Lower leg skin (tissue), 4 donors: ENCODE measurements at regions not wholly inside any gene's neighbourhood (a gene's known extent, or its start where the extent isn't known, plus 50 kb on each side); places are given as distances from the start of the nearest gene placed in this dataset.

Experiments
- DNase-seq, 2 donors: peaks; one replicate each; pipeline ENCODE4 v3.0.0-alpha.2; 2019; ENCODE audit warnings: low spot score in 2 of 2
- H3K4me3 ChIP-seq: fragments of 200-600 bp; sonication (generic); 2 replicates; pipeline ENCODE4 v1.5.1; 2017; ENCODE audit warnings: mild to moderate bottlenecking, low read depth; ENCODE audit not compliant: poor library complexity, severe bottlenecking
- CTCF ChIP-seq, 3 donors: fragments of 450-650 bp; IDR thresholded peaks; one replicate each; pipeline ENCODE4 v1.5.1; 2016; ENCODE audit warnings: antibody characterized with exemption in 3 of 3, mild to moderate bottlenecking in 3 of 3, moderate library complexity in 2 of 3
- POLR2A ChIP-seq, 2 donors: fragments of 450-650 bp; IDR thresholded peaks; one replicate each; pipeline ENCODE4 v1.6.1; 2016 to 2017; ENCODE audit warnings: antibody characterized with exemption in 2 of 2, mild to moderate bottlenecking in 1 of 2, moderate library complexity in 1 of 2
- WGBS, 2 donors: methylation state at CpG; one replicate each; pipeline ENCODE4 v1.1.5; 2018; 5-methylcytosine and 5-hydroxymethylcytosine counted together
- intact Hi-C: fragments of 100-400 bp; cut with DNase I; formaldehyde crosslinking; loops from one replicate; pipeline ENCODE4 v1.15.0; 2023; ENCODE audit warnings: low total_unique reads

- no peak overlapping the region for H3K4me3 ChIP-seq
- no peak for DNase-seq
- intact Hi-C loops: no loop called here
- no peak for TF ChIP-seq POLR2A (IDR thresholded peaks at IDR 0.05)
- TF ChIP-seq CTCF (IDR thresholded peaks at IDR 0.05): no peak
Observed at GRCh38 chr1:78291872-78292271, 198.9 kb upstream of the PTGFR start.

GRCh38 chr1:78292361-78292760 lies 198.4 kb upstream of the PTGFR start:
- WGBS, 2 donors: 26 to 45% methylated on average over 3 of the region's 3 CpGs
- peak; percentile 52 to 91 for DNase-seq
- H3K4me3 ChIP-seq: no peak overlapping the region
- TF ChIP-seq CTCF (IDR thresholded peaks at IDR 0.05) (no peak), POLR2A (IDR thresholded peaks at IDR 0.05) (no peak)
- intact Hi-C loops: no loop called here

GRCh38 chr1:78297836-78298235 lies 192.9 kb upstream of the PTGFR start:
- no peak overlapping the region for H3K4me3 ChIP-seq
- WGBS, 2 donors: 54 to 81% methylated on average over 4 of the region's 4 CpGs
- TF ChIP-seq POLR2A (IDR thresholded peaks at IDR 0.05) (no peak), CTCF (IDR thresholded peaks at IDR 0.05) (no peak)
- DNase-seq: no peak
- intact Hi-C loops: no loop called here

- no peak overlapping the region for H3K4me3 ChIP-seq
- WGBS, 2 donors: 30 to 46% methylated on average over 3 of the region's 3 CpGs
- TF ChIP-seq CTCF (IDR thresholded peaks at IDR 0.05) (no peak), POLR2A (IDR thresholded peaks at IDR 0.05) (no peak)
- intact Hi-C loops: no loop called here
- no peak for DNase-seq
Observed at GRCh38 chr1:78298349-78298748, 192.4 kb upstream of the PTGFR start.

GRCh38 chr1:78301141-78301540 lies 189.6 kb upstream of the PTGFR start:
- intact Hi-C loops: no loop called here
- WGBS, 2 donors: 93 to 95% methylated on average over 5 of the region's 5 CpGs
- TF ChIP-seq CTCF (IDR thresholded peaks at IDR 0.05) (no peak), POLR2A (IDR thresholded peaks at IDR 0.05) (no peak)
- no peak for DNase-seq
- H3K4me3 ChIP-seq: no peak overlapping the region

- DNase-seq: peak; percentile 83 to 89
- intact Hi-C loops: no loop called here
- WGBS, 2 donors: 10 to 11% methylated on average over 2 of the region's 2 CpGs
- TF ChIP-seq POLR2A (IDR thresholded peaks at IDR 0.05) (no peak), CTCF (IDR thresholded peaks at IDR 0.05) (no peak)
- no peak overlapping the region for H3K4me3 ChIP-seq
Observed at GRCh38 chr1:78303620-78304019, 187.2 kb upstream of the PTGFR start.
